GM19328 (cell line): ENCODE measurements at regions not wholly inside any gene's neighbourhood (a gene's known extent, or its start where the extent isn't known, plus 50 kb on each side); places are given as distances from the start of the nearest gene placed in this dataset.

Source experiments
- ATAC-seq: cut with Tn5 transposase; IDR thresholded peaks from one replicate; pipeline ENCODE4 v1.9.1; 2021; ENCODE audit warnings: mild to moderate bottlenecking, moderate library complexity; ENCODE audit not compliant: unreplicated experiment

- ATAC-seq = no peak
Measured at GRCh38 chr3:102215166-102215565, 219.6 kb upstream of the ZPLD1 start.

GRCh38 chr3:102223132-102223531, 211.7 kb upstream of the ZPLD1 start:
- ATAC-seq = no peak

GRCh38 chr3:102224171-102224570, 210.6 kb upstream of the ZPLD1 start:
- no peak for ATAC-seq

GRCh38 chr3:102225005-102225404, 209.8 kb upstream of the ZPLD1 start:
- ATAC-seq = no peak

GRCh38 chr3:102225407-102226132, 209.2 kb upstream of the ZPLD1 start:
- peak; percentile 45 for ATAC-seq

- no peak for ATAC-seq
Measured at GRCh38 chr3:102226463-102226862, 208.4 kb upstream of the ZPLD1 start.

GRCh38 chr3:102229062-102229655, 205.7 kb upstream of the ZPLD1 start:
- ATAC-seq = no peak

- ATAC-seq = no peak
Measured at GRCh38 chr3:102230057-102230456, 204.8 kb upstream of the ZPLD1 start.

- peak; percentile 85 for ATAC-seq
Measured at GRCh38 chr3:102233881-102234280, 200.9 kb upstream of the ZPLD1 start.

GRCh38 chr3:102235679-102236078, 199.1 kb upstream of the ZPLD1 start:
- no peak for ATAC-seq

- ATAC-seq = no peak
Measured at GRCh38 chr3:102237181-102237580, 197.6 kb upstream of the ZPLD1 start.

- ATAC-seq = no peak
Measured at GRCh38 chr3:102237838-102238237, 197.0 kb upstream of the ZPLD1 start.

- no peak for ATAC-seq
Measured at GRCh38 chr3:102238362-102238761, 196.5 kb upstream of the ZPLD1 start.

GRCh38 chr3:102240720-102241119, 194.1 kb upstream of the ZPLD1 start:
- ATAC-seq = no peak

GRCh38 chr3:102248981-102249705, 185.7 kb upstream of the ZPLD1 start:
- no peak for ATAC-seq

- ATAC-seq = no peak
Measured at GRCh38 chr3:102255736-102256135, 179.1 kb upstream of the ZPLD1 start.

GRCh38 chr3:102258666-102259227, 176.1 kb upstream of the ZPLD1 start:
- peak; percentile 74 for ATAC-seq

GRCh38 chr3:102259663-102260062, 175.2 kb upstream of the ZPLD1 start:
- no peak for ATAC-seq

- no peak for ATAC-seq
Measured at GRCh38 chr3:102265720-102266119, 169.1 kb upstream of the ZPLD1 start.

- ATAC-seq = no peak
Measured at GRCh38 chr3:102269406-102269805, 165.4 kb upstream of the ZPLD1 start.

GRCh38 chr3:102290241-102290640, 144.6 kb upstream of the ZPLD1 start:
- no peak for ATAC-seq

- no peak for ATAC-seq
Measured at GRCh38 chr3:102295756-102296155, 139.1 kb upstream of the ZPLD1 start.
